B cell (primary cell): ENCODE measurements at regions not wholly inside any gene's neighbourhood (a gene's known extent, or its start where the extent isn't known, plus 50 kb on each side); places are given as distances from the start of the nearest gene placed in this dataset.

Source experiments
- EZH2 ChIP-seq: IDR thresholded peaks from 2 replicates; pipeline ENCODE4 v1.6.1; 2012; ENCODE audit warnings: borderline replicate concordance, low read depth, mild to moderate bottlenecking, moderate library complexity, low read length; ENCODE audit not compliant: insufficient read depth, poor library complexity, severe bottlenecking
- TF ChIP-seq, protein P1 (sequence below): fragments of 200-600 bp; IDR thresholded peaks from one replicate; pipeline ENCODE4 v1.8.0; 2022; ENCODE audit warnings: antibody characterized with exemption, mild to moderate bottlenecking

GRCh38 chr1:185532856-185533255 is 201.3 kb upstream of the HMCN1 start:
- TF ChIP-seq, protein P1, sequence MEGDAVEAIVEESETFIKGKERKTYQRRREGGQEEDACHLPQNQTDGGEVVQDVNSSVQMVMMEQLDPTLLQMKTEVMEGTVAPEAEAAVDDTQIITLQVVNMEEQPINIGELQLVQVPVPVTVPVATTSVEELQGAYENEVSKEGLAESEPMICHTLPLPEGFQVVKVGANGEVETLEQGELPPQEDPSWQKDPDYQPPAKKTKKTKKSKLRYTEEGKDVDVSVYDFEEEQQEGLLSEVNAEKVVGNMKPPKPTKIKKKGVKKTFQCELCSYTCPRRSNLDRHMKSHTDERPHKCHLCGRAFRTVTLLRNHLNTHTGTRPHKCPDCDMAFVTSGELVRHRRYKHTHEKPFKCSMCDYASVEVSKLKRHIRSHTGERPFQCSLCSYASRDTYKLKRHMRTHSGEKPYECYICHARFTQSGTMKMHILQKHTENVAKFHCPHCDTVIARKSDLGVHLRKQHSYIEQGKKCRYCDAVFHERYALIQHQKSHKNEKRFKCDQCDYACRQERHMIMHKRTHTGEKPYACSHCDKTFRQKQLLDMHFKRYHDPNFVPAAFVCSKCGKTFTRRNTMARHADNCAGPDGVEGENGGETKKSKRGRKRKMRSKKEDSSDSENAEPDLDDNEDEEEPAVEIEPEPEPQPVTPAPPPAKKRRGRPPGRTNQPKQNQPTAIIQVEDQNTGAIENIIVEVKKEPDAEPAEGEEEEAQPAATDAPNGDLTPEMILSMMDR: no peak
- TF ChIP-seq EZH2: no peak
